ENCODE measurements at regions not wholly inside any gene's neighbourhood (a gene's known extent, or its start where the extent isn't known, plus 50 kb on each side); places are given as distances from the start of the nearest gene placed in this dataset.
"Not testable (repeated sequence)": the region's sequence is repeated elsewhere in the genome, so short reads cannot be mapped to it uniquely, and the experiment has no call there.

GRCh38 chr13:80906860-80907259 is 565.9 kb upstream of the SPRY2 start:
- no peak for DNase-seq

GRCh38 chr13:80904386-80904785 is 563.5 kb upstream of the SPRY2 start:
- no peak for DNase-seq

- DNase-seq = no peak
Observed at GRCh38 chr13:80903911-80904310, 563.0 kb upstream of the SPRY2 start.

GRCh38 chr13:80901530-80901929 is 560.6 kb upstream of the SPRY2 start:
- peak; percentile 66 for DNase-seq

- peak; percentile 87 for DNase-seq
Observed at GRCh38 chr13:80901111-80901510, 560.2 kb upstream of the SPRY2 start.

- DNase-seq = peak; percentile 81
Observed at GRCh38 chr13:80900561-80900960, 559.6 kb upstream of the SPRY2 start.

GRCh38 chr13:80897641-80898040 is 556.7 kb upstream of the SPRY2 start:
- not testable (repeated sequence) for DNase-seq

GRCh38 chr13:80894917-80895316 is 554.0 kb upstream of the SPRY2 start:
- DNase-seq = no peak

- no peak for DNase-seq
Observed at GRCh38 chr13:80889829-80890228, 548.9 kb upstream of the SPRY2 start.

GRCh38 chr13:80888390-80888789 is 547.5 kb upstream of the SPRY2 start:
- no peak for DNase-seq

GRCh38 chr13:80884056-80884785 is 543.3 kb upstream of the SPRY2 start:
- no peak for DNase-seq

- DNase-seq = no peak
Observed at GRCh38 chr13:80883545-80883944, 542.6 kb upstream of the SPRY2 start.

GRCh38 chr13:80881942-80882445 is 541.1 kb upstream of the SPRY2 start:
- DNase-seq = no peak

GRCh38 chr13:80881495-80881894 is 540.6 kb upstream of the SPRY2 start:
- DNase-seq = no peak

- no peak for DNase-seq
Observed at GRCh38 chr13:80881034-80881433, 540.1 kb upstream of the SPRY2 start.

- DNase-seq = no peak
Observed at GRCh38 chr13:80877944-80878241, 537.0 kb upstream of the SPRY2 start.

- peak; percentile 61 for DNase-seq
Observed at GRCh38 chr13:80877209-80877943, 536.5 kb upstream of the SPRY2 start.

GRCh38 chr13:80873589-80873988 is 532.7 kb upstream of the SPRY2 start:
- no peak for DNase-seq

GRCh38 chr13:80871971-80872370 is 531.0 kb upstream of the SPRY2 start:
- DNase-seq = not testable (repeated sequence)

- DNase-seq = no peak
Observed at GRCh38 chr13:80871481-80871880, 530.6 kb upstream of the SPRY2 start.

GRCh38 chr13:80870186-80870585 is 529.3 kb upstream of the SPRY2 start:
- DNase-seq = no peak

- DNase-seq = no peak
Observed at GRCh38 chr13:80866921-80867320, 526.0 kb upstream of the SPRY2 start.

GRCh38 chr13:80865329-80865728 is 524.4 kb upstream of the SPRY2 start:
- DNase-seq = no peak

- no peak for DNase-seq
Observed at GRCh38 chr13:80862456-80862855, 521.5 kb upstream of the SPRY2 start.

All from hindlimb muscle (tissue), 1 donor.